C4-2B (cell line): ENCODE measurements at regions not wholly inside any gene's neighbourhood (a gene's known extent, or its start where the extent isn't known, plus 50 kb on each side); places are given as distances from the start of the nearest gene placed in this dataset.

ENCODE experiments used
- CTCF ChIP-seq: fragments of 450-650 bp; conservative IDR thresholded peaks from 2 replicates; pipeline ENCODE4 v1.5.1; 2017; ENCODE audit warnings: mild to moderate bottlenecking
- ZFX ChIP-seq: fragments of 450-650 bp; IDR thresholded peaks from 2 replicates; pipeline ENCODE4 v1.6.1; 2017

- no peak for TF ChIP-seq CTCF
- TF ChIP-seq ZFX: no peak
These were observed 436.0 kb downstream of the HACE1 start for GRCh38 chr6:104423691-104424090.
